ENCODE measurements at regions not wholly inside any gene's neighbourhood (a gene's known extent, or its start where the extent isn't known, plus 50 kb on each side); places are given as distances from the start of the nearest gene placed in this dataset.
A peak's percentile ranks its signal among the peaks of the same experiment; 100 is the strongest.
"Not testable (repeated sequence)": the region's sequence is repeated elsewhere in the genome, so short reads cannot be mapped to it uniquely, and the experiment has no call there.

DNA sequence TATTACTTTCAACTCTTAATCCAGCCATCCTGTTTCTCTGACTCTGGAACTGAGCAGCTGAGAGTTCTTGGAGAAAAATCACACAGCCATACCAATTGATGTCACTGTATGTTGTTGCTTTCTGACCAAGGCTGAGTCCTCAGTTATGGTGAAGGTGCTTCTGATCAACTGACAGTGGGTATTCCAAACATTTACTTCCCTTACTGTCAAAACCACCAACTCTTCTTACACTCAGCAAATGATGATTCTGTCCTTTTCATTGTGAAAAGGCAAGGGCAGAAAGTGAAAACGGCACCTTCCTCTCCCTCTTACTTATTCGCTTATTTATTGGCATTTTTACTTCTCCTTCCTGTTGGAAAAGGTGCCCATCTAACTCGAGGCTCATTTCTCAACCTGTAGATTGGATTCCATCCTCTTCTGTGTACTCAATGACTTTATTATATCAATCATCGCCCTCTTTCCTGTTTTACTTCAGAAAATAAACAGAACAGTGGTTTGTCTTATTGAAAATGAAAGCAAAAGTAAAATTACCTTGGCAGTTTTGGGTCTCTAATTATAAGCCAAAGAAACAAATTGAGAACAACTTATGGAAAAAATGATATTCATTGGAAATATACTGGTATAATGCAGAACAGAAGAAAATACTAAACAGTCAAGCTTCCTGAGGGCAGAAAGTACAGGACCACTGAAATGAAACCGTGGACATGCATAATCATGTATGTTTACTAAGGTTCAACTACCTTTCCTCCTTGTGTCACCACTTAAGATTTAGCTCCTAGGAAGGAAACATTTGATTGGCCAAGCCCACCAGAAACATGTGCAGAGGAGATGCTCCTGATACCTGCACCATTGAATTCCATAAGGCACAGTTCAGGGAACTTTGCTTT is 104.5 kb upstream of the CHD1 start:
- no peak for DNase-seq

DNA sequence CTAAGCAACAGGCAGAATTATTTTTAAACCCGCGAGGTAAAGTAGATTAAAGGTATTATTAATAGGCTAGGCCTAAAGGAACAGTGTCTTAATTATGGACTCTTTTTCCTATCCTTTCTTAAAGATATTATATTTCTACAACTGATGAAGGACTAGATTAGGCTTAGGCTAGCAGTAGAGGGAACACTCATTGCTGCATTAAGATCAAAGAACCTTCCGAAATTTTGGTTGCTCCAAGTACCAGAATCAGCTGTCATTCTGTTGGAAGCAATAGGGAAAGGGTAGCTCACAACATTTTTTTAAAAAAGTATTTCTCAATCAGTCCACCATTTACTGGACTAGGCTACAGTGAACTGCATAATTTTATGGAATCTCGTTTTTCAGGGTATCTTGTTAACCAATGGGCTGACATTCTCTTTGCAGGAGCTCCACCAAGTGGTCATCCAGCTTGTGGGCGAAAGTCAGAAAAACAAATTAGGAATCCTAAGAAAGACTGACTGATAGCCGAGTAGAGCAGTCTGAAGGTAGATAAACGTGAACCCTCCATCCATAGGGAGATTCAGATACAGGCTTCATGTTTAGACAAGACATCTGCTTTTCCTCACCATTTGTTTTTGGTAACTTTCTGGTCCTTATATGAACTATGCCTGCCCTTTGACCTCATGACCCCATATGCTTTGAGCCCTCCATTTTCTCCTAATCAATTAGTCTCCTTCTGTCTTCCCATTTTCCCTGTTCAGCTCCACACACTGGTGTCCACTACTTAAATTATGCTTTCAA is 103.6 kb upstream of the CHD1 start:
- DNase-seq = peak; percentile 77

DNA sequence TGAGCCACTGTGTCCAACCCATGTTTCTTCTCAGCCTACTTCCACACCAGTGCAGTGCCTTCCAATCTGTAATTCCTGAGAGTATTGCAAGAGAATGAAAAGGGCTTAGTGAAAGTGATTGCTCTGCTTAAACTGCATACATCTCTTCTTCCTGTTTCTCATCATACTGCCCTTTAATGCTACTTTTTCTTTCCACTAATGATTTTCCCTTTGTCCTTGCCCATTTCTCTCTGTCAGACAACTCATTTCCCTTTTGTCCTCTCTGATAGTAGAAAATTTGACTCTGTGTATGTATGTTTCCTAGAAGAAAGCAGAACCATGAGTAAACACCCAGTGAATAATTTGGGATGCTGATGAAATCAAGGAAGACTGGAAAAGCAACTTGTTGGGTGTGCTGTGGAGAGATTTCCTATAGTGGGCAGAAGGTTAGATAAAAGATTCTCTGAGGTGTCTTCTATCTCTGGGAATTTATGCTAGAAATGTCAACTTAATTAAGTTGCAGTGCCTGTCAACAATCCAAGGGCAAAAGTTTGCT is 102.2 kb upstream of the CHD1 start:
- DNase-seq = no peak

DNA sequence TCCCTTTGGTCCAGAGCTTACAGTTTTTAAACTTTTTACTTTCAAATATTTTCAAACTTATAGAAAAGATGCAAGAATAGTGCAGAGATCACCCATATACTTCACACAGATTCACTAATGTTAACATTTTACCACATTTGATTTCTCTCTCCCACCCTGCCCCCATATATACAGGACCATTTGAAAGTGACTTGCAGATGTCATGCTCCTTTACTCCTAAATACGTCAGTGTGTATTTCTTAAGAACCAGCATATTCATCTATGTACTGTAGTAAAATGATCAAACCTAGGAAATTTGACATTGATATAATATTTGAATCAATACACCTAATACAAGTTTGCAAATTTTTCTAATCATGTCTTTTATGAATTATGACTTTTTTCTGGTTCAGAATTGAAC is 100.4 kb upstream of the CHD1 start:
- DNase-seq = no peak

DNA sequence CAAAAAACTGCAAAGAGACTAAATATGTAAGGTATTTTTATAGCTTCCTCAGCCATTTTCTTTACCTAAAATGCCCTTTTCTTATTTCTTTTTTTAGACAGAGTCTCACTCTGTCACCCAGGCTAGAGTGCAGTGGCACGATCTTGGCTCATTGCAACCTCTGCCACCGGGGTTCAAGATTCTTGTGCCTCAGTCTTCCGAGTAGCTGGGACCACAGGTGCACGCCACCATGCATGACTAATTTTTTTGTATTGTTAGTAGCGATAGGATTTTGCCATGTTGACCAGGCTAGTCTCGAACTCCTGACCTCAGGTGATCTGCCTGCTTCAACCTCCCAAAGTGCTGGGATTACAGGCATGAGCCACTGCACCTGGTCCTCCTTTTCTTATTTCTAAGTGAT is 99.4 kb upstream of the CHD1 start:
- DNase-seq = not testable (repeated sequence)

DNA sequence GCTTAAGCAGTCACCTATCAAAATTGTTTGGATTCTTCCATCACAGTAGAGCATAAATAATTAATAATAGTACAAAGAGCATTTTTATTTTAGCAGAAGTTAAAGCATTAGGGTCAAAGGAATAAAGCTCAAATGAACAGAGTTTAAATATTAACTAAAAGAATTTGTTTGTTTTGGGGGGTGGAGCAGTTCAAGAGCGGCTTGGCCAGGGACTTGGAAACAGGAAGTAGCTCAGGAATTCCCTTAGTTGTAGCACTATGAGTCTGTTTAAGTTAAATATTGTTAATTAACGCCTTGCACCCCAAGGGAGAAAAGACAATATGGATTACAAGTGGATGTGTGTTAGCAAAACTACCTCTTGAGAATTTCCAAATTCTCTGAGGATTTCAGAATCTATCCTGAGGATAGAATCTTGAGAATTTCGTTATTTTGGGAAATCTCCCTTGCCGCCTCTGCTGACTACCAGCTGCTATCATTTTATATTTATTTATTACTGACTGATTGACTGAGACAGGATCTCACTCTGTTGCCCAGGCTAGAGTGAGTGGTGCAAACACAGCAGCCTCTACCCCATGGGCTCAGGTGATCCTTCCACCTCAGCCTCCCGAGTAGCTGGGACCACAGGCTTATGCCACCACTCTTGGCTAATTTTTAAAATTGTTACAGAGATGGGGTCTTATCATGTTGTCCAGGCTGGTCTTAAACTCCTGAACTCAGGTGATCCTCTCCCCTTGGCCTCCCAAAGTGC is 96.7 kb upstream of the CHD1 start:
- no peak for DNase-seq

DNA sequence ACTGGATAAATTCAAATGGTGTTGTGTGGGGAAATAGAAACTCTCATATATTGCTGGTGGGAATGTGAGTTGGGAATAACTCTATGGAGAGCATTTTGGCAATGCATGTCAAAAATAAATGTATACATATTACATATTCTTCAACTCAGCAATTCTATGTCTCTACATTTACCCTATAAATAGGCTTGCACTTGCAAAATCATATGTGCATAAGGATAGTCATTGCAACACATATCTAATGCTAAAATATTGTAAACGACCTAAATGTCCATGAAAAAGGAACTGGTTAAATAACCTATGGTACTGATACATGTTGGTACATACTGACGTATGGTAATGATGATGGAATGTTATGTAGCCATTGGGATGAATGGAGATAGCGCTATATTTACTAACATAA is 94.5 kb upstream of the CHD1 start:
- no peak for DNase-seq

DNA sequence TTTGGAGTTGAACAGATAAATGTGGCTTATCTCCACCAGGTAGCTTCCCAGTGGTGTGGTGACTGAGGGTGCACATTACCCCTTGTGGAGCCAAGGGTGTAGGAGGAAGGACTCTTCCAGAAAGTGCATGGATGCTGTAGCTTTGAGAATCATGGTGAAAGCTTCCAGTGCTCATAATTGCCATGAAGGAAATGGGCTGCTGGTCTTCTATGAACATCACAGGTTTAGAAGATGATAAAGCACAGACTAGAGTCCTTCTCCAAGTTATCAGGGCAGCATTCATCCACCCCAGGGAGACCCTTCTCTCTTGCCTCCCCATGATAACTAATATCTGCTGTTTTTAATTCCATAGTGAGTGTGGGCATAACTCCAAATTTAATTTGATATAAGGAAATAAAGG is 93.4 kb upstream of the CHD1 start:
- no peak for DNase-seq

DNA sequence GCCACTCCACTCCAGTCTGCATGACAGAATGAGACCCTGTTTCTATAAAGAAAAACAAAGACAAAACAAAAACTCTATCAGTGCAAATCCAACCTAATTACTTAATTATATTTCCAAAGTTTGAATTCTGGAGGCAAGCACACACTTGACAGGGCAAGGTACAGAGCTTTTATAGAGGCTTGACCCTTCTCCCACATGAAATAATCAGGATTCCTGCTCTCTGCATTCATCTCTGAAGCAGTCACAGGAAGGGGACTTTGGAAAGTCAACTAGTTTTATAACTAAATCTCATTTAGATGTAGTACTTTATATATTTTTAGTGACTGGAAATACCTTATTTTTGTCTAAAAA is 91.9 kb upstream of the CHD1 start:
- no peak for DNase-seq

DNA sequence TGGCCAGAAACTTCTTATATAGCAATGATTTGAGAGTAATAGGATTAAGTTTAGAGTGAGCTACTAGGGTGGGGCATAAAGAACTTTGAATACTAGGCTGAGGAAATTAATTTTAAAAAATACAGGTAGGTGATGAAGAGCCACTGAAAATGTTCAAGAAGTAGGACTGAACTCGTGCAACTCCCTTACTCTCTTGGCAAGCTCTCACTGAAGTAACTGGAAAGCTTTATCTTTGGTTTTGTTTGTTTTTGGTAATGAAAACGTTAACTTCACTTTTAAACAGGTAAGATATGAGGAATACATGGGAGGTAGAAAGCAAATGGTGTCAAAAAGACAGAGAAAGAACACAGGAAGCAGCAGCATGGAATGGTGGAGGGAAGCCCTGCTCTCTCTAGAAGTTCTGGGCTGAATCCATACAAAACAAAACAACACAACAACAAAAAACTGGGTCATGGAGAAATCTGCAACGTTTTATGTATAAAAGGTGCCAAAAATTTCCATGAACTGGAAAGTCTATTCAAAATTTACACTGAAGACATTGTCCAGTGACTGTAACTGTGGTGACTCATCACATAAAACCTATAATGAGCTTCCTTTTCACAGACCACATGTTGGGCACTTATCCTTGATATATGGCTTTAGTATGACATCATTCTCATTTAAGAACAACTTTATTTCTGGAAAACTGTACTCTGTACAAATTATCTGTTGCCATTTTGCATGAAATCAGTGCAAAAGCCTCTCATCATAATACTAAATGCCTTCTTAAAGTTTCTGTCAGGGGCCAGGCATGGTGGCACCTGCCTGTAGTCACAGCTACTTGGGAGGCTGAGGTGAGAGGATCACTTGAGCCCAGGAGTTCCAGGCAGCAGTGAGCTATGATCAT is 91.2 kb upstream of the CHD1 start:
- no peak for DNase-seq

DNA sequence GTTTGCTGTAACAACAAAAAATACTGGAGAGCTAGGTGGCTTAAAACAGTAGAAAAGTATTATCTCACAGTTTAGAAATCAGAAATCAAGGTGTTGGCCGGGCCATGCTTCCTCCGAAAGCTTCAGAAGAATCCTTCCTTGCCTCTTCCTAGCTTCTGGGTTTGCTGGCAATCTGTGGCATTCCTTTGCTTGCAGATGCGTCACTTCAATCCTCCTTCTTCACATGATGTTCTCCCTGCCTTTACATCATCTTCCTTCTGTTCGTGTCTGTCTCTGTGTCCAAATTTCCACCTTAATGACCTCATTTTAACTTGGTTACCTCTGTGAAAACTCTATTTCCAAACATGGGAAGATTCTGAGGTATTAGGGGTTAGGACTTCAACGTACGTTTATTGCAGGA is 90.4 kb upstream of the CHD1 start:
- DNase-seq = no peak

DNA sequence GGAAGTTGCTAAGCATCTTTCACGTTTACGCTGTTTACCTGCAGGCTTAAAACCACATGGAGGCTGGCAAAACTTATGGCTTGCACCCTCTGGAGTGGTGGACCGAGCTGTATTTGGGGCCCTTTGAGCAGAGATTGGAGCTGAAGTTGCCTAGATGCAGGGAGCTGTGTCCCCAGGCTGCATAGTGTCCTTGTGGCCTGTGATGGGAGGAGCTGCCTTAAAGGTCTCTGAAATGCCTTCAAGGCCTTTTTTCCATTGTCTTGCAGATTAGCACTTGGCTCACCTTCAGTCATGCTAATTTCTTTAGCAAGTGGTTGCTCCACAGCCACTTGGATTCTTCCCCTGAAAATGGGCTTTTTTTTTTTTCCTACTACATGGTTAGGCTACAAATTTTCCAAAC is 81.5 kb upstream of the CHD1 start:
- DNase-seq = no peak

DNA sequence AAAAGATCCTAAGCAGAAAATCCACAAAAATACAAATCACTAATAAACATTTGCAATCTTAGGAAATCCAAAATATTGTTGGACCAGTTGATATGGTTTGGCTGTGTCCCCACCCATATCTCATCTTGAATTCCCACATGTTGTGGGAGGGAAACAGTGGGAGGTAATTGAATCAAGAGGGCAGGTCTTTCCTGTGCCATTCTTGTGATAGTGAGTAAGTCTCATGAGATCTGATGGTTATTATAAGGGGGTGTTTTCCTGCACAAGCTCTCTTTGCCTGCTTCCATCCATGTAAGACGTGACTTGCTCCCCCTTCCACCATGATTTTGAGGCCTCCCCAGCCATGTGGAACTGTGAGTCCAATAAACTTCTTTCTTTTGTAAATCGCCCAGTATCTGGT is 79.2 kb upstream of the CHD1 start:
- DNase-seq = not testable (repeated sequence)

DNA sequence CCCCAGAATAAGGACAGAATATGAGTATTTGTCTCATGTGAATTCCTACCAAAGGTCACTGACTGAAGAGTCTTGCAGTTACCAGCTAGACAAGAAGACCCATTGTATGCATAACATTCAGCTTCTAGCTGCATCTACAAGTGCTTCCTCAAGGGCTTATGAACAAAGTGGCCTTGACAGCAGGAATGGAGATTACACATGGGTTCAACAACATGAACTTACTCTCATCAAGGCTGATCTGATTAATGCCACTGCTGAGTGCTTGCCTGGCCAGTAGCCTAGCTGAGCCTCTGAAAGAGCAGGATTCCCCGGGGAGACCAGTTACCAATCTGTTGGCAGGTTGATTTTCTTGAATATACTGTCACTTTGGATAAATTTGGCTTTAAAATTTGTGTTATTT is 76.7 kb upstream of the CHD1 start:
- DNase-seq = no peak

DNA sequence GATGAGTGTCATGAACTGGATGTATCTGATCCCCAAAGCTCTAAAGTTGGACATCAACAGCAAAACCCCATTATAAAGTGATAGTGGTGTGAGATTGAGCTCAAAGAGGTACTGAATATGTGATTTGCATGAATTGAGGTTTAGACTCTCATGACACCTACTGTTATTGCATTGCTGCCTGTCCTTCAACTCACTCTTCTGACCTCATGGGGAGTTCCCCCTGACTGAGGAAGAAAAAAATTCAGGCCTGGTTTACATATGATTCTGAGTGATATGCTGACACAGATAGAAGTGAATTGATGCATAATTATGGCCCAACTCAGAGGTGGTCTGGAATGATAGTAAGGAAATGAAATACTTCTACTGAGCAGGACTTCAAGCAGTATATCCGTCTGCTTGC is 76.2 kb upstream of the CHD1 start:
- DNase-seq = no peak

DNA sequence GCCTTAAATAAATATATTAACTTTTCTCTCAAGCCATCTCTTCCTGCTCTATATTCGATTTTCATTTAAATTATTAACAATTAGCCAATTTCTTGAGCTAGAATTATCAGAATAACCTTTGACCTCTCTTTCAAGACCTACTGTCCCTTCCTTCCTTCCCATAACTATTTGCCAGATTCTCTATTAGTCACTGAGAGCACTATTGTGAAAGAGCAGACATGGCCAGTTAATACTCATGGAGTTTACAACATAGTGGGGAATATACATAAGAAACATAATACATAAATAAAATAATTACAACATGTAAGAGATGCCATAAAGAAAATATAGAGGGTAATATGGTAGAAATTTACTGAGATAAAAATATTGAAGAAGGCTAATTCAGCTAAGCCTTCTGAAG is 72.1 kb upstream of the CHD1 start:
- no peak for DNase-seq

DNA sequence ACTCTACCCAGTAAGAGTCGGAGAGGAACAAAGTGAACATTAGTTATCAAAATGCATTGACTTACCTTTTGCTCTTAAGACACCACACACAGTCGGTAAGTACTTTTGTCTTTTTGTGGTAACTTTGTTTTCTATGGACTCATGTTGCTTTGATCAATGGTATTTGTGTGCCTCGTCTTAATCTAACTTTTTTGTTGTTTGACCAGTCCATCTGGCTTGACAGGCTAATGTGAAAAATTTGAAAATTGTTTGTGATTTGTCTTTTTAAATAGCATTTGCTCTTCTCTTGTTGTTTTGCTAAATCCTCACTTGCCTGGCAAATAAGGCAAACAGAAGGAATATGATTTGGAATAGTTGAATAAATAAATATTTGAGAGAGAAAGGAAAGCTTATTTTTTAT is 71.4 kb upstream of the CHD1 start:
- DNase-seq = no peak

DNA sequence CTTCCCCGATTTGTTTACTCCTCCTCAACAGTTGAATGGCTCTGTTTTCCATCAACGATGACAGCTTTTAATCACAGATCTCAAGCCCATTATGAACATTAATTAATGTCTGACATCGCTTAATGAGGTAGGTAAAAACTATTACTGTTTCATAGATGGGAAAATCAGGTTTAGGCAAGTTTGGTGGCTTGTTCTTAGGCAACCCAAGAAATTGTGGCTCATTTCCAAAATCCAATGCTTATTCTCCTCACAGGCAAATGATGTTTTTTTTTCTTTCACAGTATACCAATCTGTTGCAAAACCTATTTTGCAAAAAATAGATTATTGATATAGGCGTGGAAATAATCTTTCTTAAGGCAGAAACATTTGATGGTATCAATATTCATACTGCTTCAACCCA is 70.8 kb upstream of the CHD1 start:
- no peak for DNase-seq

DNA sequence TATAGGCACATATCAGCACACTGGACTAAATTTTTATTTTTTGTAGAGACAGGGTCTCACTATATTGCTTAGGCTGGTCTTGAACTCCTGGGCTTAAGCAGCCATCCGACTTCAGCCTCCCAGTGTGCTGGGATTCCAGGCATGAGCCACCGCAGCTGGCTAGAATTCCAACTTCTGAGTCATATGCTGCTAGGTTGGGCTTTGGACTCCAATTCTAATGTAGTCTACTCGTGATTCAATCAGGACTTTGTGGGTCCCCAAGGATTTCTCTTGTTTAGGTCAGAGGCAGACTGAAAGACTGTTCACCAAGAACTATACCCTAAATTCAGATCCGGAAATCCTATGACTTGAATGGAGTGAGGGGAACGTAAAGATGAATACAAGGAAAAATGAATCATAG is 68.2 kb upstream of the CHD1 start:
- DNase-seq = no peak

DNA sequence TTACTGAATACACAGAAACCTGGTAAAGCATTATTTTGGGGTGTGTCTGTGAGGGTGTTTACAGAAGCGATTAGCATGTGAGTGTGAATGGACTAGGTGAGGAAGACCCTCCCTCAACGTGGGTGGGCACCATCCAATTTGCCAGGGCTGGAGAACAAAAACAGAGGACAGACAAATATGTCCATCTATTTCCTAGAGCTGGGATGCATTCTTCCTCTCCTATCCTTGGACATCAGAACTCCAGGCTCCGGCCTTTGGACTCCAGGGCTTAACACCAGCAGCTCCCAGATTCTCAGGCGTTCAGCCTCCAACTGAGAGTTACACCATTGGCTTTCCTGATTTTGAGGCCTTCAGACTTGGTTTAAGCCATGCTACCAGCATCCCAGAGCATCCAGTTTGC is 65.8 kb upstream of the CHD1 start:
- DNase-seq = no peak

DNA sequence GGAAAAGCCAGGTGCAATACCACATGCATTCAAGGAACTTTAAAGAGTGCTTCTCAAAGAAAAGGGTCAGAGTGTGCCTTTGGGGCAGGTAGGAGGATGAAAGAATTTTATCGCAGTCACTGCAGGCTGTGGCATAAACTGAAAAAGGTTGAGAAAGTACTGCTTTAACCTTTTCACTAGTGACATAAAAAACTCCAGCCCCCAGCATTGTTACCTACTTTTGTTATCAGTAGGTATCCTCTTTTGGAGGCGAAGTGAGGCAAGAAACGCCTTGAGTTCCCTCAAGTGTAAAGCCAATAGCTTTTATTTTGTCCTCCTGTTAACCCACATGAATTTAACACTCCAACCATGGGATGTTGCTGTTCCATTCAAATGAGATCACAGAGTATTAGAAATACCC is 64.7 kb upstream of the CHD1 start:
- no peak for DNase-seq

DNA sequence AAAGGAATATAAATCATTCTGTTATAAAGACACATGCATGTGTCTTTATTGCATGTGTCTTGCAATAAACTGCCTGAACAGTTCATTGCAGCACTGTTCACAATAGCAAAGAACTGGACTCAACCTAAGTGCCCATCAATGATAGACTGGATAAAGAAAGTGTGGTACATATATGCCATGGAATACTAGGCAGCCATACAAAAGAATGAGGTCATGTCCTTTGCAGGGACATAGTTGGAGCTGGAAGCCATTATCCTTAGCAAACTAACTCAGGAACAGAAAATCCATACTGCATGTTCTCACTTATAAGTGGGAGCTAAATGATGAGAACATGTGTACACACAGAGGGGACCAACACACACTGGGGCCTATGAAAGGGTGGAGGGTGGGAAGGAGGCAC is 63.7 kb upstream of the CHD1 start:
- DNase-seq = no peak

DNA sequence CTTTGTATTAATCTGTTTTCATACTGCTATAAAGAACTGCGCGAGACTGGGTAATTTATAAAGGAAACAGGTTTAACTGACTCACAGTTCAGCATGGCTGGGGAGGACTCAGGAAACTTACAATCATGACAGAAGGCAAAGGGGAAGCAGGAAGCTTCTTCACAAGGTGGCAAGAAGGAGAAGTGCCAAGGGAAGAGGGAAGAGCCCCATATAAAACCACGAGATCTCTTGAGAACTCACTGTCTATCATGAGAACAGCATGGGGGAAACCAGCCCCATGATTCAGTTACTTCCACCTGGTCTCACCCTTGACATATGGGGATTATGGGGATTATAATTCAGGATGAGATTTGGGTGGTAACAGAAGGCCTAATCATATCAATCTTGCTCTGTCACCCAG is 60.9 kb upstream of the CHD1 start:
- DNase-seq = no peak

Measured in right hindlimb (tissue), 1 donor.